Stomach (tissue), 8 donors: ENCODE measurements at regions not wholly inside any gene's neighbourhood (a gene's known extent, or its start where the extent isn't known, plus 50 kb on each side); places are given as distances from the start of the nearest gene placed in this dataset.

ENCODE experiments used
- DNase-seq, 2 donors: peaks; one replicate each; pipeline versions ENCODE4 v3.0.0 to v3.0.0-alpha.2; 2013 to 2019
- H3K27ac ChIP-seq, 5 donors: fragments of 200-600 bp in 4 of 5; sonication (generic) in 4 of 5; one replicate each; pipeline ENCODE4 v1.5.1; 2013 to 2019; ENCODE audit warnings: mild to moderate bottlenecking in 1 of 5, moderate library complexity in 1 of 5
- H3K27me3 ChIP-seq, 3 donors: fragments of 200-600 bp; sonication (generic); one replicate each; pipeline ENCODE4 v1.5.1; 2017 to 2019; ENCODE audit warnings: mixed run types in 1 of 3
- H3K36me3 ChIP-seq, 4 donors: fragments of 200-600 bp; sonication (generic); 1 replicate in 3 of 4; 2 replicates in 1 of 4; pipeline ENCODE4 v1.5.1; 2016 to 2019
- H3K4me1 ChIP-seq, 4 donors: fragments of 200-600 bp; sonication (generic); one replicate each; pipeline ENCODE4 v1.5.1; 2016 to 2019
- H3K4me3 ChIP-seq, 4 donors: fragments of 200-600 bp; sonication (generic) in 3 of 4; one replicate each; pipeline ENCODE4 v1.5.1; 2016 to 2019; ENCODE audit warnings: mild to moderate bottlenecking in 1 of 4
- H3K9me3 ChIP-seq, 4 donors: fragments of 200-600 bp; sonication (generic); one replicate each; pipeline ENCODE4 v1.5.1; 2016 to 2019
- CTCF ChIP-seq, 7 experiments: fragments of 450-650 bp in 4 of 7; fragments of 200-600 bp in 3 of 7; sonication (generic) in 3 of 7; IDR thresholded peaks; one replicate each; pipeline ENCODE4 v1.5.1; 2016 to 2019; ENCODE audit warnings: antibody characterized with exemption in 7 of 7, control low read depth in 2 of 7, mild to moderate bottlenecking in 1 of 7
- EP300 ChIP-seq: sonication (generic); formaldehyde crosslinking; IDR thresholded peaks from one replicate; pipeline ENCODE4 v1.6.1; 2017; ENCODE audit warnings: antibody characterized with exemption
- POLR2A ChIP-seq, 4 donors: fragments of 450-650 bp; IDR thresholded peaks; one replicate each; pipeline ENCODE4 v1.6.1; 2016; ENCODE audit warnings: antibody characterized with exemption in 4 of 4, control low read depth in 2 of 4, mild to moderate bottlenecking in 1 of 4, moderate library complexity in 1 of 4
- POLR2AphosphoS5 ChIP-seq, 3 donors: sonication (generic); formaldehyde crosslinking; IDR thresholded peaks; one replicate each; pipeline ENCODE4 v1.6.1; 2016; ENCODE audit warnings: antibody characterized with exemption in 3 of 3
- WGBS, 5 donors: extraction: QIAGEN DNeasy Blood & Tissue Kit in 3 of 5; methylation state at CpG; one replicate each; pipeline versions ENCODE4 v1.1.5 to v1.1.7; 2013 to 2018; 5-methylcytosine and 5-hydroxymethylcytosine counted together
- intact Hi-C: fragments of 100-400 bp; cut with DNase I; formaldehyde crosslinking; loops from one replicate; pipeline ENCODE4 v1.15.1; 2023; ENCODE audit warnings: low total_unique reads
- donor health status: healthy with polysubstance abuse.
- donor health status: Bipolar disorder and iron deficiency.
- donor health status: healthy.

DNA sequence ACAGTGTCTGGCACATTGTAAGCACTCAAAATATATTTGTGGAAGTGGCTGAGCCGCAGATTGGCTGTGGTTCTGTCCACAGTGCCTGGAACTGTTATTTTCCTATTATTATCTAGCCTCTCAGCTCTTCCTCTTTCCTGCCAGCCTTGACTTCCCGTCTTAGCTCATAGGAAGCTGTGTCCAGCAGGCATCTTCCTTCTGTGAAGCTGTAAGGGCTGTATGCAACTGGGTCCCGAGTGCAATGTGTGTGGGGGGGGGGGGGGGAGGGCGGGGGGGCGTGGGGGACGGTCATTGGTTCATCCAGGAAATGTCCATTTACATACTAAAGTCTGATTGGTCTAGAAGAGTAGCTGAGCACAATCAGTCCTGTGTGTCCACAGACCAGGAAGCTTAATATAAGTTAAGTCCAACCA lies 210.7 kb downstream of the PDGFRA start:
- no peak overlapping the region for H3K4me3 ChIP-seq
- WGBS, 5 donors: 14 to 37% (median 31%) methylated on average over 6 of the region's 6 CpGs
- TF ChIP-seq POLR2AphosphoS5 (IDR thresholded peaks at IDR 0.05) (no peak), POLR2A (IDR thresholded peaks at IDR 0.05) (no peak), EP300 (no peak), CTCF (IDR thresholded peaks at IDR 0.05) (no peak)

GRCh38 chr4:54440394-54441136 lies 211.5 kb downstream of the PDGFRA start:
- H3K27me3 ChIP-seq: no peaks in the 10 kb centered on the region
- peaks cover 0 to 4% (median 0%) of the 10 kb centered on the region in 4 donors for H3K4me1 ChIP-seq
- DNase-seq: peak in 1 of 2 donors; percentile 41
- 17 to 25% (median 23%) methylated on average over 7 of the region's 7 CpGs for WGBS, 5 donors
- H3K36me3 ChIP-seq: no peaks in the 10 kb centered on the region
- H3K27ac ChIP-seq: peak overlapping the region in 3 of 5 donors; percentile 5 to 56 (median 22)
- peak overlapping the region in 1 of 4 donors; percentile 5 for H3K4me3 ChIP-seq
- no peak for TF ChIP-seq POLR2AphosphoS5 (IDR thresholded peaks at IDR 0.05)
- no peak for TF ChIP-seq POLR2A (IDR thresholded peaks at IDR 0.05)
- TF ChIP-seq EP300: no peak
- TF ChIP-seq CTCF (IDR thresholded peaks at IDR 0.05): peak in 4 of 7 experiments; percentile 43 to 55 (median 50)
- intact Hi-C loops: no loop called here
- no peaks in the 10 kb centered on the region for H3K9me3 ChIP-seq

More for the DNA sequence above, 210.7 kb downstream of the PDGFRA start:
- H3K4me1 ChIP-seq: peaks cover 0 to 4% (median 0%) of the 10 kb centered on the region in 4 donors
- intact Hi-C loops: no loop called here
- peak overlapping the region in 2 of 5 donors; percentile 3 to 5 for H3K27ac ChIP-seq
- H3K27me3 ChIP-seq: no peaks in the 10 kb centered on the region
- no peaks in the 10 kb centered on the region for H3K36me3 ChIP-seq
- H3K9me3 ChIP-seq: no peaks in the 10 kb centered on the region
- DNase-seq: peak in 1 of 2 donors; percentile 43

- no peak for DNase-seq
- TF ChIP-seq EP300 (no peak), CTCF (IDR thresholded peaks at IDR 0.05) (no peak), POLR2AphosphoS5 (IDR thresholded peaks at IDR 0.05) (no peak), POLR2A (IDR thresholded peaks at IDR 0.05) (no peak)
- Histone ChIP-seq H3K4me1 (no peaks in the 10 kb centered on the region), H3K36me3 (no peaks in the 10 kb centered on the region), H3K27ac (no peak overlapping the region), H3K9me3 (peaks cover 9 to 26% (median 10%) of the 10 kb centered on the region in 4 donors), H3K4me3 (no peak overlapping the region), H3K27me3 (no peaks in the 10 kb centered on the region)
- intact Hi-C loops: no loop called here
These were observed 211.9 kb upstream of the KIT start for GRCh38 chr4:54445866-54446265.

GRCh38 chr4:54446581-54446980 lies 211.2 kb upstream of the KIT start:
- DNase-seq: no peak
- intact Hi-C loops: no loop called here
- H3K9me3 ChIP-seq: peaks cover 10 to 28% (median 11%) of the 10 kb centered on the region in 4 donors
- TF ChIP-seq EP300 (no peak), POLR2A (IDR thresholded peaks at IDR 0.05) (no peak), POLR2AphosphoS5 (IDR thresholded peaks at IDR 0.05) (no peak), CTCF (IDR thresholded peaks at IDR 0.05) (no peak)
- H3K4me1 ChIP-seq: no peaks in the 10 kb centered on the region
- H3K27ac ChIP-seq: no peak overlapping the region
- no peak overlapping the region for H3K4me3 ChIP-seq
- no peaks in the 10 kb centered on the region for H3K27me3 ChIP-seq
- 16 to 46% (median 19%) methylated on average over 1 of the region's 1 CpG for WGBS, 5 donors
- no peaks in the 10 kb centered on the region for H3K36me3 ChIP-seq
